ENCODE measurements at regions not wholly inside any gene's neighbourhood (a gene's known extent, or its start where the extent isn't known, plus 50 kb on each side); places are given as distances from the start of the nearest gene placed in this dataset.
"Not testable (repeated sequence)": the region's sequence is repeated elsewhere in the genome, so short reads cannot be mapped to it uniquely, and the experiment has no call there.

- no peak for DNase-seq (ENCODE audit: low read depth in 2 of 2)
Measured at GRCh38 chr2:109669731-109670130, 55.6 kb downstream of the SOWAHC start.

- no peak for DNase-seq (ENCODE audit: low read depth in 2 of 2)
Measured at GRCh38 chr2:109670556-109671411, 56.6 kb downstream of the SOWAHC start.

GRCh38 chr2:109674894-109675534 is 60.9 kb downstream of the SOWAHC start:
- no peak for DNase-seq (ENCODE audit: low read depth in 2 of 2)

DNA sequence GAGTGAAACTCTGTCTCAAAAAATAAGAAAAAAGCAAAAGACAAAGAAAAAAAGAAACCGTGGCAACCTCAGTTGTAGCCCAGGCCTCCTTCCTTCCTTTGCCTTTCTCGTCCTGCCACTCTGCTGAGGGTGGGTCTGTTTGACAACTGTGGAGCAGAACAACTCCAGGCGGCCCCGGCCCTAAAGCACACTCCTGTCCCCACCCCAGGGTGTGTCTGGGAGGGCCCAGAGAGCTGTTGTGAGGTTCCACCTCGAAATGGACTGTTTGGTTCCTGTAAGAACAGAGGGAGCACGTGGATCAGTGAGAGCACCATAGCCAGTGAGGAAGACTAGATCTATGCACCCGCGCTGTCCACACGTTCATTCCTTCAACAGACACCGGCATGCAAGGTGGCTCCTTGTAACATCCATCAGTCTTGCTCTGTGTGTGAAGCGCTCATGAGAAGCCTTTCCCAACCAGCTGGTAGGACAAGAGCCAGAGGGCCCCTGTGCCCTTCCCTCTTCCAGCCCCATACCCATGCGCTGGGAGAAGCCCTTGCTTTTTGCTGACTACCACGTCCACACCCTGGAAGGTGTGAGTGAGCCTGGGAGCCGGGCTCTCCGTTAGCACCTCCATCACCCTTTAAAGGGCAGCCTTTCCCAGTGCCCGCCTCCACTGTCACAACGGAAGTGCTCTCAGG is 61.6 kb downstream of the SOWAHC start:
- DNase-seq (ENCODE audit: low read depth in 2 of 2) = no peak

DNA sequence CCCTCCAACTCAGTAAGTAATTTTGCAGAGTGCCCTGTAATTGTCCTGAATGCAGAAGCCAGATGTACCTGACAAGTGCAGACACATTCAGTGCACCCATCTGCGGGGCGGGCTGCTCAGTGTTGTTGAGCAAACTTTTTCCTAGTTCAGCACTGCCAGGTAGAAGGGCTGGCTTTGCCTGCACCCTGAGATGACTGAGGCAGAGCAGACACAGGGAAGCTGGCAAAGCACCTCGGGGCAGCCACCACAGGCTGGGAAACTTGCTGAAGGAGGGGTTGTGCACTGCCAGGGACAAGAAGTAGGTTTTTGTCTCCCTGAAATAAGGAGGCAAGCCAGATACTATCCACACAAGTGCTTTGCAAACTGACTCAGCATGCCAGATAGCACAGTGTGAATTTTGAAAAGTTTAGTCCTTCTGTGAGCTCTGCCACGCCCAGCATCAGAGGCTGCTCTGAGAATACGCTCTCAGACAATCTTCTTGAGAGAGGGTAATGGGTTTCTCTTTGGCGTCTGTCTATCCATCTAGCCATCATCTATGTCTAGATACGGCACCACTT is 62.3 kb downstream of the SOWAHC start:
- DNase-seq (ENCODE audit: low read depth in 2 of 2) = no peak

DNA sequence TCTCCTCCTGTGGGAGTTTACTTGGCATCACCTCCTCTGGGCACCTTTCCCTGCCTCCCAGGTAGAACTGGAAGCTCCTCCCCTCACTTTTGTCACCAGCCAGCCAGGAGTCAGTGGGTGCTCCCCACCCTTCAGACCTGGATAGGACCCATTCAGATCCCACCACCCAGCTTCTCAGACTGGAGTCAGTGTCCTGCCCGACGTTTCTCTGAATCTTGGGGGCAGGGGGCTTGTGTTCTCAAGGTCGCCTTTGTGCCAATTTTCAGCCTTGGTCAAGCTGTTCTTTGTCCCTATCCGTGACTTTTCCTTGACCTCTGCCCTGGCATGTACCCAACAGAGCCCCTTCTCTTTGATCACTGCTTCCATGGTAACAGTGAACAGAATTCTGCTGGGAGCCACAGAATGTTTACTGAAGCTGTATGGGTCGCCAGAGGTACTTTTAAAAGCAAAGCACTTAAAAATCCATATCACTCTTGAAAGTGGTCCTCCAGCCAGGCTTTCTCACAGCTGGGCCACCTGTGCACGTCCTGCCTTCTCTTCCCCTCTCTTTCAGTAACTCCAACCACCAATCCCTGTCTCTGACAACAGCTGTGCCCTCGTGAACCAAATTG is 63.1 kb downstream of the SOWAHC start:
- DNase-seq (ENCODE audit: low read depth in 2 of 2) = not testable (repeated sequence)

DNA sequence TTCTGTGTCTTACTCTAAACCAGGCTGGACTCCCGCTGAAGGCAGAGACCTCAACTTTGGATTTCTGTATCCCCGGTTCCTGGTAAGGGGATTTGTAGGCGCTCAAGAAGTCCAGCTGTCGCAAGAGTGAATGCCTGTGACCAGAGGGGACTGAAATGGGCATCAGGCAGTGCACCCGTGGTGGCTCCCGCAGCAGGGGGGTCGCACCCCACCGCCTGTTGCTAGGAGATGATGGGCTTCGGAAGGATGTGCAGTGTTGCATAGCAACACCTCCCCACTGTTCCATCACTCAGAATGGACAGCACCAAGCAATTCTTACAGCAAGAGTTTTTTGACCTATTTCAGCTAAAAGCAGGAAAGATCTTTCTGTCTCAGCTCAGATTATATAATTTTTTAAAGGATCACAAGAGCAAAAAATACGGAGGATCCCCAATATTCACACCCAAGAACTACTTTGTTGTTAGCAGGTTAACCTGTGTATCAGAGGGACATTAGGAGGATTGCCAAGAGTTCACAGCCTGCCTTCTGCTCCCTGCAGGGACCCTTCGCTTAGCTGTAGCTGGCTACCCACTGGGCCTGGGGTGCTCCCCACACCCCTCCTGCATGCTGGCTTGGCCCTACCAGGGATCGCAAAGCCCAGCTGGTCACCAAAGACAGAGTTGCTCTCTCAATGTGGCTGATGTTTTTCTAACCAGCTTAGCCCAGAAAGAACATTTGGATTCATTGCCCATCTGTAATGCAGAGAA is 63.8 kb downstream of the SOWAHC start:
- DNase-seq (ENCODE audit: low read depth in 2 of 2) = no peak

DNA sequence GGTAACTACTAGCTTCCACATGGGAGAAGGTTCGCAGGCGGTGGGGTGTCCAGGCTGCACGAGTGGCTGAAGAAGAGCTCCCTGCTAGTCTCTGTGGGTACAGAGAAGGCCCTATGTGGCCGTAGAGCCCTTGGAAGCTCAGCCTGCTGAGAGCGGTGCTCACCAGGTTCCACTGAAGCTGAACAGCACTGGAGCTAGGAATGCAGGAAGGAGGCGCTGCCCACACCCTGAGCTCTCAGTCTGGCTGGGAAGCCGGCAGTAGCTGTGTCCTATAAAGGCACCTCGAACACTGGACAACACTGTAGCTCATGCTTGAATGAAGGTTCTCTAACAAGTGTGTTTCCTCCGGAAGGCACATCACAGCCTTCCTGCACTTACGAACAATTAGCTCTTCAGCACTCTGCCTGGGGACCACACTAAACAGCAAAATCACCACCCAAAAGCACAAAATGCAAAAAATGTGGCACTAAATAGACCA is 64.6 kb downstream of the SOWAHC start:
- not testable (repeated sequence) for DNase-seq (ENCODE audit: low read depth in 2 of 2)

- DNase-seq (ENCODE audit: low read depth in 2 of 2) = no peak
Measured at GRCh38 chr2:109679225-109679624, 65.1 kb downstream of the SOWAHC start.

DNA sequence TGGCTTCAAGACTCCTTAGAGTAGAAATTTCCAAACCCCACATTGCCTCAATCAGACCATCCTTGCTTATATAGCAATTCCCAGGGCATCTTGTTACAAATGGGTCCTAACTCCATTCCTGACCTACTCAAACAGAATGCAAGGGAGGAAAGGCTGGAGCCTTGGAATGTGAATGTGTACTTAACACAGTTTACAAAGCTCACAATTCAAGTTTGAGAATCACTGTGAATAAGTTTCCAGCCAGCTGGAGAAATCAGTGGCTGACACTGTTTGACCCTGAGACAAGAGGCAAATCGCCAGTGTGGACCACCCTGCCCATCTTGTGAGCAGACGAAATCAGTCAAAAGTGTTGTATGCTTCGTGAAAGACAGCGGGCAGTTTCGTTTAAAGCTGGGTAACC is 65.5 kb downstream of the SOWAHC start:
- DNase-seq (ENCODE audit: low read depth in 2 of 2) = no peak

DNA sequence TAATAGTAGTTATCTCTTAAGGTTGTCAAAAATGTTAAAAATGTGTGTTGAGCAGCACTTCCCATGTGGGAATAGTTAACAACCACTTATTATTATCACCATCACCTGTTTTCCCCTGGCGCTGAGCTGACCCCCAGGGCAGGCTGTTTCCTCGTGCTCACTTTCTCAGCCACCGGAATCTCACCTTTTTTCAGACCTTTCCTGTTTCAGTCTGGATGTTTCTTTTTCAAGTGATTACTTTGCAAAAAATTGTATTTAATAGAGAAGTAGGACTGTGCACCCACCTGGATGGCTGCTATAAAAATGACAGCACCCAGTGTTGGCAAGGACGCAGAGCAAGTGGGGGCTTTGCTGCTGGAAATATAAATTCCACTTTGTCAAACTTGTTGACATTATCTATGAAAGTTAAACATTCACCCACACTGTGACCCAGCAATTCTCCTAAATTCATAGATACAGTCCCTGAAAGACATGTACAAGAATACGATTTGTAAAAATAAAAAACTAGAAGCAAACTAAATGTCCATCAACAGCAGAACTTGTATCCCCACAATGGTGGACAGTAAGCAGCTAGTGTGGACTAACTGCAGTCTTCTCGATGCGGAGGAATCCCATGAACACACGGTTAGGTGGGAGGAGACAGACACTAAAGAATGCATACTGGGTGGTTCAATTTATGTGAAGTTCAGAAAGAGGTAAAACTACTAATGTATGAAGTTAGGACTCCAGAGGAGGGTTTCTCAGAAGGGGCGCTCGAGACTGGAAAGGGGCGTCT is 66.5 kb downstream of the SOWAHC start:
- DNase-seq (ENCODE audit: low read depth in 2 of 2) = no peak

DNA sequence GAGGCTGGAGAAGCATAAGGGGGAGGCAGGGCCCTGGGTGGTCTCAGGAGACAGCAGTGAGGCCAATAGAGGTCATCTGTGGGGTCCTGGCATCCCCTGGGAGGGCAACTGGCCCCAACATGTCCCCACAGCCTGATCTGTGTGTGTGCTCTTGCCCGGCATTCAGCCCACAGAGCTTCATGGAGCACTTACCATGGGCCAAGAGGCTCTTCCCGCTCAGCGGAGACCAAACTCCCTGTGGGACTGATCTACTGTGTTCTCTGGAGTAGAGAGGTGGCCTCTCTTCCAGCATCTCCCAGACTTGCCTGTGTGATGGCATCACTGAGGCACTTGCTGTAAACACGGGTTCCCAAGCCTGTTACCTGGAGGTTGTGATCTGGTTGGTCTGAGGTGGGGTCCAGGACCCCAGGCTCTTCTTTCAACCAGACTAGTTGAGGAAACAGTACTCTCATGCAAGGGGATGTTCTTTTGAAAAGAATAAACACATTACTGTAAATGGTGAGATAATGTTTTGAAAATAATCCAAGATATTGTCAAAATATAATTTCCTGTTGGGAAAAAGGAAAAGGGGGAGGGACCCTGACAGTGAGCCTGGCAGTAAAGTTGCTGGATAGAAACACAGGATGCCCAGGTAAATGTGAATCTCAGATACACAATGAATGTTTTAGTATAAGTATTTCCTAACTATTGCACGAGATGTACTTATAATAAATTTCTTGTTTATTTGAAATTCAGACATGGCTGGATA is 67.6 kb downstream of the SOWAHC start:
- DNase-seq (ENCODE audit: low read depth in 2 of 2) = no peak

DNA sequence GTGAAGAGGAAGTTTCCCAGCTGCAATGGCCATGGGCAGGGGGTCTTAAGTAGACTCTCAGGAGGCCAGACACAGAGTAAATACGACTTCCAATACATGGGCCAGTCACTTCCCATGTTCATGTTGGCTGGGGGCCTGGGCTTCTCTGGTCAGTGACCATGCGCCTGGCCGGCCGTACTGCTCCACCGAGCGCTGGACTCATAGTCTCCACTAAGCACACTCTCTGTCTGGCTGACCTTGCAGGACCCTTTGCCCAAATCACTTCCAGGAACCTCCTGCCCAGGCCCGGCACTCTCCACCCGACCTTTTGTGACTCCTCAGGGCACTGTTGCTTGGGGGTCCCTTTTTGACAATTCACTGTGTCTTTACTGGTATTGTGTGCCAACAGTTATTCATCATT is 69.3 kb downstream of the SOWAHC start:
- no peak for DNase-seq (ENCODE audit: low read depth in 2 of 2)

DNA sequence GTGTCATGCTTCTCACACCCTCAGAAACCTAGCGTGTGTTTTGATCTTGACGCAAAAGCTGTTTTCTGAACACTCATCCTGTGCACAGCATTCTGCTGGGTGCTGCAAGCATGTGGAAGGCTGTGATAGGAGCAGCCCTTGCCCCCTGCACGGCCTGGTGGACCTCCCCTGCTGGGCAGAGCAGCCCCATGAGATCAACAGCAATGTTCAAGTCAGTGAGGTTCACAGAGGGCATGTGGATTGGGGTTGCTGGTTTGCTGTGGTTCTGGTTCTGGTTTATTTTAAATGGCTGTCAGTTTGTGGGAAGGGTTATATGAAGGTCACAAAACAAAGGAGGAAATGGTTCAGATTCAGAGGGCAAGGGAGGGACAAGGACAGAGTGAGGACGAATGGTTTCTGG is 71.3 kb downstream of the SOWAHC start:
- no peak for DNase-seq (ENCODE audit: low read depth in 2 of 2)

- DNase-seq (ENCODE audit: low read depth in 2 of 2) = no peak
Measured at GRCh38 chr2:109686921-109687320, 72.8 kb downstream of the SOWAHC start.

DNA sequence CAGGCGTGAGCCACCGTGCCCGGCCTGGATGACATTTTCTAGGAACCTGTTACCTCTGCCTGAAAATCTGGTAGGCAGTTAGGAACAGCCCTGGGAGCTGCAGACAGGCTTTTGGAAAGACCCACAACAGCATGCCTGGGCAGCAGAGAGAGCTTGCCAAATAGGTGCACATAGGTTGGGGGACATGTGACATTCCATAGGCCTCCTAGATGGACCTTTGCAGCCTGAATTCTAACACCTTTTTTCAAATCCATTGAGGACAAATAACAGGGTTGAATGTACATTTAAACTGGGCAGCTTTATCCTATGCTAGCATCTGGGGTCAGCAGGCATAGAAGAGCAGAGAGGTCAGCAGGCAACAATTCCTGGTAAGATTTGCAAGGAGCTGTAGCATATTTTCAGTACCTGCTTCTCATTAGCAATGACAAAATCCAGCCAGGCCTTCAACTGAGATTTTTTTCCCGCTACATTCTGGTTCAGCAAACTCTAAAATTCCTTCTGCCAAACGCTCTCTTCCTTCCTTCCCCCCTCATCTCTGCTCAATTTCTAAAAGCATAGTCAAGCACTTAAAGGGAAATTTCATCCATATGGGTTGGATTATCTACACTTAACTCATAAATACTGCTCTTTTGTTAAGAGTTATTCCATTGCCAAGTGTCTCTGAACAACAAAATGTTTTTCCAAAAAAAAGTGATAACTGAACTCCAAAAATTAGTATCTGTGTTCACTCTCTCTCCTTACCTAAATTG is 75.2 kb downstream of the SOWAHC start:
- DNase-seq (ENCODE audit: low read depth in 2 of 2) = no peak

DNA sequence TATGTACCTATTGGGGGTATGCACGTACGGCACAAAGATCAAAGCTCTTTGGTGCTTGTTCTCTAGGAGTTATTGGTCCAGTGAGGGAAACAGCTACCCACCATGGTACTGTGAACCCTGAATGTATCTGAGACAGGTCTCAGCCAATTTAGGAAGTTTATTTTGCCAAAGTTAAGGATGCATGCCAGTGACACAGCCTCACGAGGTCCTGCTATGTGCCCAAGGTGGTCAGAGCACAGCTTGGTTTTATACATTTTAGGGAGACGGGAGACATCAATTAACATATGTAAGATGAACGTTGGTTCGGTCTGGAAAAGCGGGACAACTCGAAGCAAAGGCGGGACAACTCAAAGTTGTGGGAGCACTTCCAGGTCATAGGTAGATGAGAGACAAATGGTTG is 75.8 kb downstream of the SOWAHC start:
- DNase-seq (ENCODE audit: low read depth in 2 of 2) = no peak

GRCh38 chr2:109690457-109690821 is 76.3 kb downstream of the SOWAHC start:
- no peak for DNase-seq (ENCODE audit: low read depth in 2 of 2)

Measured in stimulated activated CD8-positive, alpha-beta memory T cell treated with anti-CD3 and anti-CD28 coated beads, Interleukin-15, amount 100 ng/mL, for 48 hours (primary cell).